ENCODE measurements at regions not wholly inside any gene's neighbourhood (a gene's known extent, or its start where the extent isn't known, plus 50 kb on each side); places are given as distances from the start of the nearest gene placed in this dataset.

DNA sequence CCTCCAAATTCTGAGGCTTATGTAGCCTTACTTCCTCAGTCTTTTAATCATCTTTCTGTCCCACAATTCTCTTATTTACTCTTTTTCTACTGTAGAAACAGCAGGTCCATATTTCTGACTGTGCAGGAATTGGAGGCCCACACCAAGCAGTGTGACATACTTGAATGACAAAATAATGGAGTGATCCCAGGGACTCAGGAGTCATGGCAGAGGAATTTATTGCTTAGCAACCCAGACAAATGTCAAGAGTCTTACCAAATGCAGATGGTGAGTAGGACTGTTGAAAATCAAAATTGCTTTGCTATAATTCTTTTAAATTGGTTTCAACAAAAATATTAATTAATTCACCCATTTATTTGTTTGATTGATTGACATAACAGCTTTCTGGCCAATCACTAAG, 59.9 kb downstream of the HTR1B start:
- Histone ChIP-seq H3K27ac (ENCODE audit: low read depth, low read length) (no peak overlapping the region), H3K27me3 (ENCODE audit: control insufficient read depth, insufficient read depth, low read length) (no peaks in the 10 kb centered on the region), H3K9me3 (ENCODE audit: control insufficient read depth, insufficient read depth, low read length) (no peaks in the 10 kb centered on the region), H3K4me3 (ENCODE audit: low read depth, low read length) (no peak overlapping the region)
- TF ChIP-seq, protein P1, sequence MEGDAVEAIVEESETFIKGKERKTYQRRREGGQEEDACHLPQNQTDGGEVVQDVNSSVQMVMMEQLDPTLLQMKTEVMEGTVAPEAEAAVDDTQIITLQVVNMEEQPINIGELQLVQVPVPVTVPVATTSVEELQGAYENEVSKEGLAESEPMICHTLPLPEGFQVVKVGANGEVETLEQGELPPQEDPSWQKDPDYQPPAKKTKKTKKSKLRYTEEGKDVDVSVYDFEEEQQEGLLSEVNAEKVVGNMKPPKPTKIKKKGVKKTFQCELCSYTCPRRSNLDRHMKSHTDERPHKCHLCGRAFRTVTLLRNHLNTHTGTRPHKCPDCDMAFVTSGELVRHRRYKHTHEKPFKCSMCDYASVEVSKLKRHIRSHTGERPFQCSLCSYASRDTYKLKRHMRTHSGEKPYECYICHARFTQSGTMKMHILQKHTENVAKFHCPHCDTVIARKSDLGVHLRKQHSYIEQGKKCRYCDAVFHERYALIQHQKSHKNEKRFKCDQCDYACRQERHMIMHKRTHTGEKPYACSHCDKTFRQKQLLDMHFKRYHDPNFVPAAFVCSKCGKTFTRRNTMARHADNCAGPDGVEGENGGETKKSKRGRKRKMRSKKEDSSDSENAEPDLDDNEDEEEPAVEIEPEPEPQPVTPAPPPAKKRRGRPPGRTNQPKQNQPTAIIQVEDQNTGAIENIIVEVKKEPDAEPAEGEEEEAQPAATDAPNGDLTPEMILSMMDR (IDR thresholded peaks at IDR 0.05; ENCODE audit: low read depth, low read length), result no peak
- no peak for DNase-seq (ENCODE audit: low read depth, low spot score)
- ChIA-PET POLR2A (no interaction called here), CTCF (interaction anchor here (0.5 kb wide), 1 partner anchor 52 kb away, joined by 7 read pairs; no protein-coding TSS in a partner anchor)

DNA sequence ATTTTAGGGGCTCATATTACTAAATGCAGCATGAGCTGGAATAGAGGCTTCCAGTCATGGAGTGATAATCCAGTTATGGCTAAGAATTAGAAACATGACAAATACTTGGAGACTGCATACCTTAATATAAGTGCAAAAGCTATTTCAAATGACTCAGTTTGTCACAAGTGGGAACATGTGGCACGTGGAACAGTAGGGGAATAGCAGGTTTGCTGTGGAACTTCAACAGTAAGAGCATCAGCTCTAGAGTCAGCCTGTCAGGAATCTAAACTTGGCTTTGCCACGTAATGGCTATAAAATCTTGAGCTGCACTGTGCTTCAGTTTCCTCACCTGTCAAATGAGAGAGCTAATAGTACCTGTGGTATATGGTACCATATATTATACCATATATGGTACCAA, 62.1 kb downstream of the HTR1B start:
- TF ChIP-seq, protein P1 (IDR thresholded peaks at IDR 0.05; ENCODE audit: low read depth, low read length), result no peak
- Histone ChIP-seq H3K9me3 (ENCODE audit: control insufficient read depth, insufficient read depth, low read length) (no peaks in the 10 kb centered on the region), H3K4me3 (ENCODE audit: low read depth, low read length) (no peak overlapping the region), H3K27ac (ENCODE audit: low read depth, low read length) (no peak overlapping the region), H3K27me3 (ENCODE audit: control insufficient read depth, insufficient read depth, low read length) (no peaks in the 10 kb centered on the region)
- ChIA-PET POLR2A (interaction anchor here (0.7 kb wide), 1 partner anchor 117 kb away, joined by 7 read pairs; no protein-coding TSS in a partner anchor), CTCF (interaction anchor here (1.4 to 1.5 kb wide), 2 partner anchors 56 to 59 kb away, joined by 3 to 5 read pairs; no protein-coding TSS in a partner anchor)
- no peak for DNase-seq (ENCODE audit: low read depth, low spot score)

DNA sequence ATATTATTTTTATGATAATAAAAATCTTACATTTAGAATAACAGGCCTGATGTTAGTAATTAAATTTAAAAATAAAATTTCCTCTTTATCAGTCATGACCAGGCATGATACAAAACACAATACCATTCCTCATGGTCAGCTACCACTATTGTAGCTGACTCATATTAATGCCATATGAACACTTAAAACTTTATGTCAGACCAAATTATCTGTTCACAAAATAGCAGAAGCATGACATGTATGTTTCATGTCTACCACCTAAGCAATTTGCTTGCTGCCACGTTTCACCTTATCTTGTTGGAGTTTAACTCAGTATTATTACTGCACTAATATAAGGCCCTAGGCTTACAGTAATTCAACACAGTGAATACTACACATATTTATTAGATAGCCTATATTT, 65.7 kb downstream of the HTR1B start:
- H3K4me3 ChIP-seq (ENCODE audit: low read depth, low read length), result no peak overlapping the region
- POLR2A ChIA-PET, result no interaction called here
- H3K27me3 ChIP-seq (ENCODE audit: control insufficient read depth, insufficient read depth, low read length), result no peaks in the 10 kb centered on the region
- CTCF ChIA-PET, result no interaction called here
- TF ChIP-seq, protein P1 (IDR thresholded peaks at IDR 0.05; ENCODE audit: low read depth, low read length), result no peak
- DNase-seq (ENCODE audit: low read depth, low spot score), result no peak
- H3K27ac ChIP-seq (ENCODE audit: low read depth, low read length), result no peak overlapping the region
- H3K9me3 ChIP-seq (ENCODE audit: control insufficient read depth, insufficient read depth, low read length), result no peaks in the 10 kb centered on the region

DNA sequence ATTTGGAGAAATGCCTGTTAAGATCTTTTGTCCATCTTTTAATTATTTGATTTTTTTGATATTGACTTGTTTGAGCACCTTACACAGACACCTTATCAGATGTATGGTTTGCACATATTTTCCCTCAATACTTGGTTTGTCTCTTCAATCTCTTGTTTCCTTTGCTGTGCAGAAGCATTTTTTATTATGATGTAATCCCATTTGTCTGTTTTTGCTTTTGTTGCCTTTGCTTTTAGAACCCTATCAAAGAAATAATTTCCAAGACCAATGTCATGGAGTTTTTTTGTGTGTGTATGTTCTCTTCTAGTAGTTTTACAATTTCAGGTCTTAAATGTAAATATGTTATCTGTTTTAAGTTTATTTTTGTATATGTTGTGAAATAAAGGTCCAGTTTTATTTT, 73.9 kb downstream of the HTR1B start:
- Histone ChIP-seq H3K27ac (ENCODE audit: low read depth, low read length) (no peak overlapping the region), H3K27me3 (ENCODE audit: control insufficient read depth, insufficient read depth, low read length) (no peaks in the 10 kb centered on the region), H3K4me3 (ENCODE audit: low read depth, low read length) (no peak overlapping the region), H3K9me3 (ENCODE audit: control insufficient read depth, insufficient read depth, low read length) (no peaks in the 10 kb centered on the region)
- TF ChIP-seq, protein P1 (IDR thresholded peaks at IDR 0.05; ENCODE audit: low read depth, low read length), result no peak
- ChIA-PET POLR2A (no interaction called here), CTCF (no interaction called here)
- DNase-seq (ENCODE audit: low read depth, low spot score), result no peak

DNA sequence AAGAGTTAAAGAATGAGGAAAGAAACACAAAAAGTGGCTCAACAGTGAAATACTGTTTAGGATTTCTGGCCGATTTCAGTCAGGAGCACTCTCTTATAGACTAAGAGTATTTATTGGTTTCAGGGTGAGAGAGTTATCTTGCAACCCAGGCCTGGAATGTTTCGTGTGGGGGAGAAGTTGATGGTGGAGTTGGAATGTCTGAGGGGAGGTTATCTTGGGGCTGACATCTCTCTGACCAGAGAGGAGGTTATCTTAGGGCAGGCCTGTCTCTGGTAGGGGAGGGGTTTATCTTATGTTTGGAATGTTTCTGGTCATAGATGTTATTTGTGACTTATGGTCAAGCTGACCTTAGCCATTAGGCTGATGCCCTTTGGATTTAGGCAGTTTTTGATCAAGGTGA, 80.3 kb downstream of the HTR1B start:
- no peak overlapping the region for H3K4me3 ChIP-seq (ENCODE audit: low read depth, low read length)
- no peak for DNase-seq (ENCODE audit: low read depth, low spot score)
- H3K27ac ChIP-seq (ENCODE audit: low read depth, low read length), result no peak overlapping the region
- no peaks in the 10 kb centered on the region for H3K27me3 ChIP-seq (ENCODE audit: control insufficient read depth, insufficient read depth, low read length)
- no peaks in the 10 kb centered on the region for H3K9me3 ChIP-seq (ENCODE audit: control insufficient read depth, insufficient read depth, low read length)
- POLR2A ChIA-PET, result no interaction called here
- CTCF ChIA-PET, result no interaction called here
- TF ChIP-seq, protein P1 (IDR thresholded peaks at IDR 0.05; ENCODE audit: low read depth, low read length), result no peak
